ENCODE measurements at regions not wholly inside any gene's neighbourhood (a gene's known extent, or its start where the extent isn't known, plus 50 kb on each side); places are given as distances from the start of the nearest gene placed in this dataset.
"Not testable (repeated sequence)": the region's sequence is repeated elsewhere in the genome, so short reads cannot be mapped to it uniquely, and the experiment has no call there.

GRCh38 chr17:63267846-63268245 is 178.3 kb downstream of the CYB561 start:
- no peak for DNase-seq

GRCh38 chr17:63268827-63269226 is 177.3 kb downstream of the CYB561 start:
- DNase-seq = no peak

GRCh38 chr17:63270610-63271009 is 175.5 kb downstream of the CYB561 start:
- no peak for DNase-seq

- no peak for DNase-seq
Measured at GRCh38 chr17:63274146-63274545, 172.0 kb downstream of the CYB561 start.

- no peak for DNase-seq
Measured at GRCh38 chr17:63275318-63275970, 170.7 kb downstream of the CYB561 start.

GRCh38 chr17:63275971-63276745 is 169.9 kb downstream of the CYB561 start:
- no peak for DNase-seq

- no peak for DNase-seq
Measured at GRCh38 chr17:63276821-63277220, 169.3 kb downstream of the CYB561 start.

- DNase-seq = no peak
Measured at GRCh38 chr17:63277629-63278028, 168.5 kb downstream of the CYB561 start.

GRCh38 chr17:63278728-63279442 is 167.2 kb downstream of the CYB561 start:
- no peak for DNase-seq

- DNase-seq = no peak
Measured at GRCh38 chr17:63279498-63280230, 166.4 kb downstream of the CYB561 start.

GRCh38 chr17:63282455-63282854 is 163.7 kb downstream of the CYB561 start:
- no peak for DNase-seq

GRCh38 chr17:63285551-63285950 is 160.6 kb downstream of the CYB561 start:
- no peak for DNase-seq

GRCh38 chr17:63286254-63286653 is 159.9 kb downstream of the CYB561 start:
- DNase-seq = no peak

GRCh38 chr17:63287006-63287405 is 159.1 kb downstream of the CYB561 start:
- not testable (repeated sequence) for DNase-seq

GRCh38 chr17:63289931-63290330 is 156.2 kb downstream of the CYB561 start:
- no peak for DNase-seq

- DNase-seq = no peak
Measured at GRCh38 chr17:63290351-63290750, 155.8 kb downstream of the CYB561 start.

GRCh38 chr17:63290784-63291183 is 155.3 kb downstream of the CYB561 start:
- peak; percentile 20 for DNase-seq

- no peak for DNase-seq
Measured at GRCh38 chr17:63291258-63291657, 154.8 kb downstream of the CYB561 start.

- DNase-seq = no peak
Measured at GRCh38 chr17:63292421-63292820, 153.7 kb downstream of the CYB561 start.

GRCh38 chr17:63293323-63294075 is 152.6 kb downstream of the CYB561 start:
- DNase-seq = no peak

GRCh38 chr17:63294776-63295175 is 151.3 kb downstream of the CYB561 start:
- DNase-seq = no peak

GRCh38 chr17:63295288-63295687 is 150.8 kb downstream of the CYB561 start:
- DNase-seq = no peak

All from NCI-H510A (cell line).